Prostate gland (tissue), 2 donors: ENCODE measurements at regions not wholly inside any gene's neighbourhood (a gene's known extent, or its start where the extent isn't known, plus 50 kb on each side); places are given as distances from the start of the nearest gene placed in this dataset.

Source experiments
- DNase-seq: peaks from one replicate; pipeline ENCODE4 v3.0.0-alpha.2; 2019; ENCODE audit warnings: low spot score
- H3K27ac ChIP-seq, 2 donors: fragments of 200-600 bp; sonication (generic); 2 replicates each; pipeline ENCODE4 v1.5.1; 2017 to 2019
- H3K27me3 ChIP-seq: fragments of 200-600 bp; sonication (generic); replicated peaks from 2 replicates; pipeline ENCODE4 v1.5.1; 2019; ENCODE audit not compliant: insufficient read depth
- H3K36me3 ChIP-seq, 2 donors: fragments of 200-600 bp; sonication (generic); 1 replicate in 1 of 2; 2 replicates in 1 of 2; pipeline versions ENCODE4 v1.5.1 to v1.8.1; 2017 to 2019
- H3K4me1 ChIP-seq: fragments of 200-600 bp; sonication (generic); replicated peaks from 2 replicates; pipeline ENCODE4 v1.5.1; 2019
- H3K4me3 ChIP-seq, 2 donors: fragments of 200-600 bp; sonication (generic); 2 replicates each; pipeline ENCODE4 v1.5.1; 2017 to 2019
- H3K9me3 ChIP-seq: fragments of 200-600 bp; sonication (generic); 2 replicates; pipeline ENCODE4 v1.5.1; 2017
- CTCF ChIP-seq, 4 experiments: fragments of 200-600 bp in 2 of 4; fragments of 450-650 bp in 2 of 4; sonication (generic) in 2 of 4; IDR thresholded peaks; 1 replicate in 3 of 4; 2 replicates in 1 of 4; pipeline ENCODE4 v1.5.1; 2016 to 2019; ENCODE audit warnings: antibody characterized with exemption in 4 of 4, mild to moderate bottlenecking in 2 of 4, moderate library complexity in 2 of 4
- POLR2A ChIP-seq: fragments of 450-650 bp; IDR thresholded peaks from one replicate; pipeline ENCODE4 v1.6.1; 2016; ENCODE audit warnings: antibody characterized with exemption, mild to moderate bottlenecking
- POLR2AphosphoS5 ChIP-seq: sonication (generic); formaldehyde crosslinking; IDR thresholded peaks from one replicate; pipeline ENCODE4 v1.6.1; 2017; ENCODE audit warnings: antibody characterized with exemption
- WGBS: methylation state at CpG from one replicate; pipeline ENCODE4 v1.1.5; 2018; 5-methylcytosine and 5-hydroxymethylcytosine counted together
- intact Hi-C: fragments of 100-400 bp; cut with DNase I; formaldehyde crosslinking; loops from one replicate; pipeline ENCODE4 v1.14.2; 2022

DNA sequence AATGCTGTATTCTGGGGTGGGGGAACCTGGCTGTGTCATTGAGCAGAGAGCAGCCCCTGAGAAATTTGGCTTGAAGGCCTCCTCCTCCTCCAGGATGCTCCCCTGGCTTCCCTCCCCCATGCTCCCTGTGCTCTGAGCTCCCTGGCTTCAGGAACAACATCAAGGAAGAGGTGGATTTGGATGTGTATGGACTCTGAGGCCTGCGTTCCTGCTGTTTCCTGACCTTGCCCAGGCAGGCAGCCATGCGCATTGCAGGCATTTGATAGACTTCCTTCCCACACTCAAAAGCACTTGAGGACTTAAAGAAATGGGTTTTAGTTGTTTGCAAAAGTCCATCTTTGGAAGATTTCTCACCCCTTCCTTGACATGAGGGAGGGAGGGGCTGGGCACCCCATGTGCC, 1317.1 kb downstream of the BRD1 start:
- H3K4me3 ChIP-seq: no peak overlapping the region
- no peaks in the 10 kb centered on the region for H3K9me3 ChIP-seq
- H3K27ac ChIP-seq: no peak overlapping the region
- no peaks in the 10 kb centered on the region for H3K27me3 ChIP-seq
- no peaks in the 10 kb centered on the region for H3K36me3 ChIP-seq
- WGBS: 86% methylated on average over 2 of the region's 2 CpGs
- H3K4me1 ChIP-seq: no peaks in the 10 kb centered on the region
- intact Hi-C loops: no loop called here
- DNase-seq: no peak
- TF ChIP-seq POLR2AphosphoS5 (no peak), CTCF (IDR thresholded peaks at IDR 0.05) (no peak), POLR2A (no peak)

- WGBS: 79% methylated on average over 19 of the region's 23 CpGs
- H3K36me3 ChIP-seq: no peaks in the 10 kb centered on the region
- H3K4me1 ChIP-seq: no peaks in the 10 kb centered on the region
- intact Hi-C loops: no loop called here
- no peak overlapping the region for H3K27ac ChIP-seq
- no peak for DNase-seq
- no peak for TF ChIP-seq POLR2A
- TF ChIP-seq CTCF (IDR thresholded peaks at IDR 0.05): no peak
- no peak for TF ChIP-seq POLR2AphosphoS5
- H3K9me3 ChIP-seq: no peaks in the 10 kb centered on the region
- H3K4me3 ChIP-seq: no peak overlapping the region
- no peaks in the 10 kb centered on the region for H3K27me3 ChIP-seq
These were observed 1319.9 kb downstream of the BRD1 start for GRCh38 chr22:48507595-48508350.

- Histone ChIP-seq H3K36me3 (no peaks in the 10 kb centered on the region), H3K9me3 (no peaks in the 10 kb centered on the region), H3K27ac (no peak overlapping the region), H3K4me1 (no peaks in the 10 kb centered on the region), H3K27me3 (no peaks in the 10 kb centered on the region), H3K4me3 (no peak overlapping the region)
- TF ChIP-seq CTCF (IDR thresholded peaks at IDR 0.05) (no peak), POLR2A (no peak), POLR2AphosphoS5 (no peak)
- intact Hi-C loops: no loop called here
- WGBS: 72% methylated on average over 9 of the region's 9 CpGs
- DNase-seq: no peak
These were observed 1320.5 kb downstream of the BRD1 start for GRCh38 chr22:48507171-48507570.

- Histone ChIP-seq H3K36me3 (no peaks in the 10 kb centered on the region), H3K4me3 (no peak overlapping the region), H3K27ac (no peak overlapping the region), H3K27me3 (no peaks in the 10 kb centered on the region), H3K4me1 (no peaks in the 10 kb centered on the region), H3K9me3 (no peaks in the 10 kb centered on the region)
- WGBS: 87% methylated on average over 15 of the region's 17 CpGs
- no peak for TF ChIP-seq POLR2AphosphoS5
- no peak for TF ChIP-seq CTCF (IDR thresholded peaks at IDR 0.05)
- TF ChIP-seq POLR2A: no peak
- intact Hi-C loops: no loop called here
- DNase-seq: no peak
These were observed 1321.0 kb downstream of the BRD1 start for GRCh38 chr22:48506506-48507145.

- Histone ChIP-seq H3K4me3 (no peak overlapping the region), H3K4me1 (no peaks in the 10 kb centered on the region), H3K9me3 (no peaks in the 10 kb centered on the region), H3K27me3 (no peaks in the 10 kb centered on the region), H3K36me3 (no peaks in the 10 kb centered on the region), H3K27ac (no peak overlapping the region)
- 63% methylated on average over 4 of the region's 8 CpGs for WGBS
- no peak for DNase-seq
- intact Hi-C loops: no loop called here
- no peak for TF ChIP-seq CTCF (IDR thresholded peaks at IDR 0.05)
- no peak for TF ChIP-seq POLR2AphosphoS5
- no peak for TF ChIP-seq POLR2A
These were observed 1321.8 kb downstream of the BRD1 start for GRCh38 chr22:48505891-48506290.
